Eye (tissue), 1 donor: ENCODE measurements at regions not wholly inside any gene's neighbourhood (a gene's known extent, or its start where the extent isn't known, plus 50 kb on each side); places are given as distances from the start of the nearest gene placed in this dataset.
A peak's percentile ranks its signal among the peaks of the same experiment; 100 is the strongest.
"Not testable (repeated sequence)": the region's sequence is repeated elsewhere in the genome, so short reads cannot be mapped to it uniquely, and the experiment has no call there.

Source experiments
- DNase-seq: peaks from one replicate; pipeline ENCODE4 v3.0.0-alpha.2; 2015

DNA sequence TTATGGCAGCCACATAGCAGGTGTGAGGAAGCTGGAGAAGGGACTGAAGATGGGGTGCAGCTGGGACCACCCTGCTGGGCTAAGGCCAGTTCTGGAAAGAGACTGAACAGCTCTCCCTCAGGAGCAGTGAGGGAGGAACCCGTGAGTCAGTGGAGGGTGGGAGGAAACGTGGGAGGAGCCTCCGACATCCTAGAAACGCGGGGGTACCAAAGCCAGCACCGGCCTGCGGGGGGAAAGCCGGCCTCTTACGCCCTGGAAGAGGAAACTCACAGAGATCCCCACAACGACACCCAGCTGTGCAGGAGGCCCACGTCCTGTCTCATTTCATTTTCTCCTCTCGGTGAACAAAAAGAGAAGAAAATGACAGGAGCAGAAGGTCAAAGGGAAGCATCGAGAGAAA lies 185.8 kb upstream of the IRX4 start:
- DNase-seq = peak; percentile 60

DNA sequence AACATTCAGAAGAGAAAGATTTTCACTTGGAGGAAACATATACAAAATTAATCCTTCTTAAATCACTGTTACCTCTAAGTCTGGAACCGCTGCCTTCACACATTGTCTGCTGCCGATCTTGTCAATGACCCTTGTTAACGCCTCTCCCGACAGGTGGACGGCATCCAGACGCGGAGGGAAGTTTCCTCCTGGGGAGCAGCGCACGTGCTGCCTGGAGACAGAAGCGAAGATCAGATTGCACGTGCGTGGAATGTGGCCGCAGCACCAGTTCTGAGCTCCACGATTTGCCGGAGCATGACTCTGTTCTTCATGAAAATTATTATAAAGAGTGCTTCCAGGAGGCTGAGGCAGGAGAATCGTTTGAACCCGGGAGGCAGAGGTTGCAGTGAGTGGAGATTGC lies 183.6 kb upstream of the IRX4 start:
- peak; percentile 24 for DNase-seq

DNA sequence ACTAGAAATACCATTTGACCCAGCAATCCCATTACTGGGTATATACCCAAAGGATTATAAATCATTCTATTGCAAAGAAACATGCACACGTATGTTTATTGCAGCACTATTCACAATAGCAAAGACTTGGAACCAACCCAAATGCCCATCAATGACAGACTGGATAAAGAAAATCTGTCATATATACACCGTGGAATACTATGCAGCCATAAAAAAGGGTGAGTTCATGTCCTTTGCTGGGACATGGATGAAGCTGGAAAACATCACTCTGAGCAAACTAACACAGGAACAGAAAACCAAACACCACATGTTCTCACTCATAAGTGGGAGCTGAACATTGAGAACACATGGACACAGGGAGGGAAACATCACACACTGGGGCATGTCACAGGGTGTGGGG lies 180.7 kb upstream of the IRX4 start:
- not testable (repeated sequence) for DNase-seq

DNA sequence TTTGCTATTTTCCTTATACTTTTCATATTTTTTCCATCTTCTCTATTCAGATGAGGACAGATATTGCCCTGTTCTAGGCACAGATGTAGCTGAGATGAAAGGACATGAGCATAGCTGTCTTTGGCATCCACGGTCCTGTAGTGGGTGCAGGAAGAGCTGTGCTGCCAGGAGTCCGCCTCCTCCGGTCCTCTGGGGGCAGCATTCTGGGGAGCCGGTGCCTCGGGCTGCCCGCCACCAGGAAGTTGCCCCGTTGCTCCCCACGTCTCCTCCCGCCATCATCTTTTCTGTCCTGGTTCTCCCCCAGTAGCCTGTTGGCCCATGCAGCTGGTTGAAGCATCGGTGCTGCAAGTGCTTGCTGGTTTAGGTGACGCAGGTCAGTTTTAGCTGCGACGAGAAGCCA lies 170.0 kb upstream of the IRX4 start:
- no peak for DNase-seq

DNA sequence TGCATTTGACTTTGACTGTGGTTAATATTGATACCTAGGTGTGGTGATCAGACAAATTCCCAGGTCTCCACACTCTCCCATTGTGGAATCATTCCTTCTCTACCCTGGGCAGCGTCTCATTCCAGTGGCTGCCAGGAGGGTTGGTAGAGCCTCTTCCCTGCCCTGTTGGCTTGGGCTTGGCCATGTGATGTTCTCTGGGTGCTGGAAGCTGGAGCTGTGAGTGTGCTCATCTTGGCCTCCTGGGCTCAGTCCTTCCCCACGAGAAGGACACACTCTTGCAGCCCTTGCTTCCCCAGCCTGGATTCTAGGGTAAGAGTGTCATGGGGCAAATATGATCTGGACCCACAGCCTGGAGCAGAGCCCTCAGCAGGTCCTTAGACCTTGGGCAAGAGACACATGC lies 167.2 kb upstream of the IRX4 start:
- DNase-seq = no peak

DNA sequence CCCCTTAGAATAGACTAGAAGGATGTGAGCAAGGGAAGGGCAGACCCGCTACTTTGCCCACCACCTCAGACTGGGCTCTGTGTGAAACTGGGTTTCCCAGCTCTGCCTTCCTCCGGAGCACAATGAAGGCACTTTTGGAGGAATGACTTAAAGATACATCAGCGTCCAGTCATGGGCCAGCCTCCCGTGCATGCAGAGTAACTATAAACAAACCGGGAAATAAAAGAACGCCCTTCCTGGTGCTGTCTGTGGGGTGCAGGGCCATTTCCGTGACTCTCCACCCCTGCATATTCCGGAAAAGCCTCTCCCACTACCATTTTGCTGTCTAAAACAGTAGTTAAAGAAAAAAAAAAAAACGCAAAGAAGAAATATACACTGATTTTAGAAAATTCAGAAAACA lies 165.9 kb upstream of the IRX4 start:
- no peak for DNase-seq

DNA sequence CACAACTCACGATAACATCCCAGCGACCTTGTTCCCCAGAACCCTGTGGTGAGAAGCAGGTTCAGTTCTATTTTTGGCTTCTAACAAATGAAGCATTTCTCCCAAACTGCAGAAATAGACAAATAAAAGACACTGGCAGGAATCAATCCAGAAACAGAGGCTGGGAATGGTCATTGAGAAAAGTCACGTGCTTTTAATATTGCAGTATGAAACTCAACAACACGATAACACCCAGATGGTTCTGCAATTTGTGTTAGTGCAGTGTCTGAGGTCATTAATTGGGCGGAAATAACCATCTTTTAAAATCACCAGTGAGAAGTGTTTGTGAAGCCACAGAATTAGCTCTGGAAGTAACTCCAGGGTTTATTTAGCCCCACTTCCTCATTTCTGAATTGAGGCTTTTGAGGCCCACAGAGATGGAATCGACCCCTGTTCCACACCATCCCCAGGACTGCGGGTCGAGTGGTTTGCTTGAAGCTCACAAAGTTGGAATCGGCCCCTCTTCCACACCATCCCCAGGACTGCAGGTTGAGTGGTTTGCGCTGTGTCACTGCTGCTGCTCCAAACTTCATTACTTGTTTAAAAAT lies 164.7 kb upstream of the IRX4 start:
- no peak for DNase-seq

DNA sequence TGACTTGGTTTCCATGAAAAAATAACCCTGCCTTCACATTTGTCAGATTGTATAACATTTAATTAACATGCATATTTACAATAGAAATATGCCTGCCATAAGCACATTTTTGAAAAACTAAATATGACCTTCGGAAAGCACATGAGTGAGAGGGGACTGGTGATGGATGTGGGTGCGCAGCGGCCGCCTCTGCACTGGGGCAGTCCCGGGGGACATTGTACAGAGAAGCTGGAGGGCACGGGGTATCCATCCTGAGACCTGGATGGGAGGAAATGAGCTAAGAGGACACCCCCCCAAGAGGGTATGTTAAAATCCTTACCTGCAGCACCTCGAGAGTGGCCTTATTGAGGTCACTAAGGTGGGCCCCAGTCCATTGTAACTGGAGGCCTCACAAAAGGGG lies 161.3 kb upstream of the IRX4 start:
- DNase-seq = no peak

DNA sequence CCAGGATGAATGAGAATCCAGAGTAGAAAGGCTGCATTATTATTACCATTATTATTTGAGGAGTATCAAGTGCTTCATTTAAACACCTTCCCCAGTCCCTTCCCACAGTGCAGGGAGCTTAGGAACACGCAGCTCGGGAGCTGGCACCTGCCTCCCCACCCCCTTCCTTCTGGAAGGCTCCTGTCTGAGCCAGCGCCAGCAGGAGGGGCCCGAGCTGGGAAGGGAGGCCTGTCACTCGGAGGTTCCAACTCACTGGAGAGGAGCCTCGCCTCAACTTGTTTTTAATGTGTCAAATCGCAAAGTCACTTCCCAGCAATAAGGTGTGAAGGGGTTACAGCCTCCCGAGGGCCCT lies 156.4 kb upstream of the IRX4 start:
- DNase-seq = peak; percentile 28

DNA sequence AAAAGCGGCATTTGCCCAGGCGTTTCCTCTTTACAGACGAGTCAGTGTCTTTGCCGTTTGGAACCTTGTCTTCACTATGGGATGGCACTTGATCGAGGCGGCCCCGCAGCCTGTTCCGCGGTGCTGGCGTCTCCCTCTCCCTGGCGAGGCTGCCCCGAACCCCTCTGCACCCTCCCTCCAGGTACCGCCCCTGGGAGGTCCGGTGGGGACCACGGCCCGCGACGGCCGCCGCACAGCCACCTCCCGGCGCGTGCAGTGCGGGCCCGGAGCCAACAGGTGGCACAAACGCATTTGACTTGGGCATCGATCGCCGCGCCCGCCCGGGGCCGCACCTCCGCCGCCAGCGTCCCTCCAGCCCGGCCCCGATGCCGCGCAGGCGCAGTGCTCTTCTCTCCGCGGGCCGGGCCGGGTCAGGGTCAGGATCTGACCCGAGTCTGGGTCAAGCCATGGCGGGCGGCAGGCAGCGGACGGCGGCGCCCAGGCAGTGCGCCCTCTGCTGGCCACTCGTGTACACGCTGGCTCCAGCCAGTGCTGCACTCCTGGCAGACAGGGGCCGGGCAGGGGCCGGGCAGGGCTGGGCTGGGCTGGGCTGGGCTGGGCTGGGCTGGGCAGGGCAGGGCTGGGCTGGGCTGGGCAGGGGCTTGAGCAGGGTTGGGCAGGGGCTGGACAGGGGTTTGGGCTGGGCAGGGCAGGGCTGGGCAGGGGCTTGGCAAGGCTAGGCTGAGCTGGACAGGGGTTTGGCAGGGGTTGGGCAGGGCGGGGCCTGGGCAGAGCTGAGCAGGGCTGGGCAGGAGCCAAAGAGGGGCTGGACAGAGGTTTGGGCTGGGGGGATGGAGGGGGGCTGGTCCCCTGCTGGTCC lies 155.8 kb upstream of the IRX4 start:
- peak; percentile 88 for DNase-seq

DNA sequence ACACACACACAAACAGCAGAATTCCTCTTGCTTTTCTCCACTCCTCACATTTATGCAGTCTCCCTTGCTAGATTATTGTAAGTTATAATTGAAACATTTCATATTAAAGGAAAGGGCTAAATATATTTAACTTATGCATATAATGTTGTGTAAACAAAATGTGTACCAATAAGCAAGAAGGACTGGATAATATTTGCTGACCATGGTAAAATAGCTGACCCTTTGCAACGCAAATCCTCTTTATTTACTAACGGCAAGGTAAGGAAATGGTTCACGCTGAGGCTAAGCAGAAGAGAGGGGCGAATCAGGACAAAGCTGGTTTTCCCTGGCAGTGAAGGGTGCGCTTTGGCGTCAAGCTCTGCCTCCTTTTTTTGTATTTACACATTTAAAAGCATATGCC lies 154.2 kb upstream of the IRX4 start:
- no peak for DNase-seq

DNA sequence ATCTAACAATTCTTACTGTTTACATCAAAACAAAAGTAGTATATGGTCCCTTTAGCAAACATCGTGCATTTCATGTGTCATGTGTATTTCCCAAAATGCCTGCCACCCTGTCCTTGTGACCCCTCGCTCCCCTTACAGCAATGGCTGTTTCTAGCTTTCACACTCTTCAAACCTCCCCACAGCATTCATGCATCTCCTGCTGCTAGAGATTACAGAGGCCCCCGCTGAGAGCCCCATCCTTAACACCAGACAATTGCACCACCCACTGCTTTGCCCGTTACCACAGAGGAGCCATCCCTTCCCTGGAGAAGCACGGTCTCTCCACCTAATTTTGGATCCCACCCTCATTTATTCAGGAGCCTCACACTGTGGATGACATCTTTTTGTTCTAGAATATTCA lies 149.7 kb upstream of the IRX4 start:
- DNase-seq = no peak

DNA sequence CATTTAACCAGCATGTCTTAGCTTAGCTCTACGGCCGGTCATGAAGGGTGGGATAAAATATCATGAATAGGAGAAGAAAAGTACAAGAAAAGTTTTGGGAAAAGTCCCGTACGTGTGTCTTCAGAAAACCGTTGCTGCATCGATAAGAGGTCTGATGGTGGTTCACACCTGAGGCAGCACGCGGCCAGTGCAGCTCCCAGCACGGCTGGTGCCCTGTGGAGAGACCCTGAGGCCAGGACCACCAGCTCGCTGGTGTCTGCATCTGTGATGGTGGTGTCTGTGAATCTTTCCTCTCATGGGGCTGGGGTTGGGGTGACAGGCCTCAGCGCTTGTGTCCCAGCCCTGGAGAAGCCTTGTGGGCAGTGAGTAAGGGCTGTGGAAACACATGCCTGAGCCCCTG lies 148.9 kb upstream of the IRX4 start:
- DNase-seq = no peak

DNA sequence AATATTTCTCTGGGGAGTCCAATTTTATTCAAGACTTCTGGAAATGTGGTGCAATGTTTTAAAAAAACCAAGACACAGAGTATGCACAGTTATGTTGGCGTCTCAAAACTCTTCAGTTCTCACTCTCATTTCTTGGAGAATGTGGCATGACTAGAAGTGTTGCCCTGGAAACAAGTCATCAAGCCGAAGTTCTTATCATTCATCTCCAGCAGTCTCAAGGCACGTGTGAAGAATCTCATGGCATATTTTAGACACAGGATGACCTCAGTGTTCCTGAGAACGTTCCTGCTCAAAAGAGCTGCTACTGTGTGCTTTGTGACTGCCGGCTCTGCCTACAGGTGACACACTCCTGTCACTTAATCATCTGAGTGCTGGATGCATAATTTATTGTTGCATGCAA lies 147.4 kb upstream of the IRX4 start:
- no peak for DNase-seq

DNA sequence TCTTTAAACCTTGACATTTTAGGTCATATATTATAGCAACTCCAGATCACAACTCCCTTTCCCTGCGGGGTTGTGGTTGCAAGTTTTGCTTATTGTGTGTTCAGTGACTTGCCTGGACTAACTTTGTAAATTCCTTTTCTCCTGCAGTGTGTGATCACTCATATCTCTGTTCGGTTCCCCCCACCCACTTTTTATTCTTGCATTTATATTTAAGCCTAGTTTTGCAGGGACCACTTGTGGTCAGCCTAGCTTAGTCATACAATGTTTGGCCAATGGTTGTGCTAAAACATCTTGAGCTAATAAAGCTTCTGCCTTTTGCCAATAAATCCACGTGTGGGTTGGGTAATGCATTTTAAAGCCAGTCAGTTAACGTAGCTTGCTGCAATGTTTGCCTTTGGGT lies 146.5 kb upstream of the IRX4 start:
- peak; percentile 26 for DNase-seq

DNA sequence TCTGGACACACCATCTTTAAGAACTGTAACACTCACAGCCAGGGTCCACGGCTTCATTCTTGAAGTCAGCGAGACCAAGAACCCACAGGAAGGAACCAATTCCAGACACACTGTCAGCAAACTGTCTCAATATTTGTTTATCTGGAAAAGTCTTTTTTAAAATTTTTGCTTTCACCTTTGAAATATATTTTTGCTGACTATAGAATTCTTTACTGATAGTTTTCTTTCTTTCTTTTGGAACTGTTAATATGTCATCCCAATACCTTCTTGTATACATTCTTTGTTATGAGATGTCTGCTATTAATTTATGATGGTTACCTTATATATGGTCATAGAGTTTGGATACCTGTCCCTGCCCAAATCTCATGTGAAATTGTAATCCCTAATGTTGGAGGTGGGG lies 145.1 kb upstream of the IRX4 start:
- no peak for DNase-seq

DNA sequence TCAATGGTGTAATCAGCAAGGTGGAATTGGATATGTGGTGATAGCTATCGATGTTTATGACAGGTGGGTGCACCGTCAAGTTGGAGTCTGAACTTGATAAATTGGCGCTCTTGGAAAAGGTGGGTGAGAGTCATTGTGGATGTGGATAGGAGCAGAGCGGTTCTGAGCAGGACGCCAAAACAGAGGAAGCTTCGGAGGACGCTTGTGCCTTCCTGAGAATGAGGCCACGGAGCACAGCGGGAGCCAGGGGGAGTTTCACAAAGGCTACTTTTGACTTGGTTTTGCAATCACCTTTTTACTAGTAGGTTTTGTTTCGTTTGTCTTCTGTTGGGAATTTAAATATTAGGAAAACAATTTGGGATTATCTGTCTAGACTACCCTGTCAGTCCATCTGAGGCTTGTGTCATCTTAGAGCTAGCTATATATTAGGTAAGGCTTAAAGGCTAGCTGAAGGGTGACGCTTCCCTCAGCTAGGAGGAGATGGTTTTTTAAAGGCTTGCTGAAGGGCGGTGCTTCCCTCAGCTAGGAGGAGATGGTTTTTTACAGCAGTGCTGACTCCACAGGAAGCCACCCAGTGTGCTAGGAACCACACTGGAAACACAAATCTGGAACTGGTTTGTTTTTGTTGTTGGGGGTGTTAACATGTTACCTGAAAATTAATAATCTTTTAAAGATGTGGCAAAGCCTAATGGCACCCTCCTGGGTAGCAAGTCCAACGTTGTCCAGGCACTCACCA lies 142.4 kb upstream of the IRX4 start:
- no peak for DNase-seq

DNA sequence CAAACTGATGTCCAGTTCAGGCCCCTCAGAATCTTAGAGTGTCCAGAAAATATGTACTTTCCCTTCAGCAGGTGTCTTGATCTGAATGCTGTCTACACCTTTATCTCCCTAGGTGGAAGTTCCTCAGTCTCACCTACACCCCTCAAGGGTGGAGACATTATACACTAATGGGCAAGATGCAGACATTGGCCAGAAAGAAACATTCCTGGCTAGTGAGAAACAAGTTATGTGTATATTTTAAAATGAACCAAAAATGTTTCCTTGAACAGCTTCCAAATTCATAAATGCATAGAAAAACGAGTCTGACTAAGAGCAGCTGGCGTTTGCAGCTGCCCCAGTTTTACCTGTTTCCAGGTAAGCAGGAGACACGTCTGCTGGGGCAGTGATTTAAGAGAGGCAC lies 140.5 kb upstream of the IRX4 start:
- no peak for DNase-seq

DNA sequence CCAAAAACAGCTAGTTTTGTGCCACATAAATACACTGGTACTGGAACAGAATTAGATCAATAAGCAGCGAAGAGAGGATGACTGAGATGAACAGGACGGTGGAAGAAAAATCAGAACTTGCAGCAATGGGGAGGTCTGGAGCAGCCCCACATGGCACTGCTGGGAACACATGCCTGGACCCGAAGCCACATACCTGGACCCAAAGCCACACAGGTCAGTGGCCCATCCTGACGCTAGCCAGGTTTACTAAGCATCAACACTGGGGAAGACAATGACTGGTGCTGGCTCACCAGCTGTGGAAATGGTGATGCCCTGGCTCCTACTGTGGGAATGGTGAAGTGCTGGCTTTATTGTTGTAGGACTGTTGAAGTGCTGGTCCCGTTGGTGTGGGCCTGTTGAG lies 139.7 kb upstream of the IRX4 start:
- DNase-seq = no peak

DNA sequence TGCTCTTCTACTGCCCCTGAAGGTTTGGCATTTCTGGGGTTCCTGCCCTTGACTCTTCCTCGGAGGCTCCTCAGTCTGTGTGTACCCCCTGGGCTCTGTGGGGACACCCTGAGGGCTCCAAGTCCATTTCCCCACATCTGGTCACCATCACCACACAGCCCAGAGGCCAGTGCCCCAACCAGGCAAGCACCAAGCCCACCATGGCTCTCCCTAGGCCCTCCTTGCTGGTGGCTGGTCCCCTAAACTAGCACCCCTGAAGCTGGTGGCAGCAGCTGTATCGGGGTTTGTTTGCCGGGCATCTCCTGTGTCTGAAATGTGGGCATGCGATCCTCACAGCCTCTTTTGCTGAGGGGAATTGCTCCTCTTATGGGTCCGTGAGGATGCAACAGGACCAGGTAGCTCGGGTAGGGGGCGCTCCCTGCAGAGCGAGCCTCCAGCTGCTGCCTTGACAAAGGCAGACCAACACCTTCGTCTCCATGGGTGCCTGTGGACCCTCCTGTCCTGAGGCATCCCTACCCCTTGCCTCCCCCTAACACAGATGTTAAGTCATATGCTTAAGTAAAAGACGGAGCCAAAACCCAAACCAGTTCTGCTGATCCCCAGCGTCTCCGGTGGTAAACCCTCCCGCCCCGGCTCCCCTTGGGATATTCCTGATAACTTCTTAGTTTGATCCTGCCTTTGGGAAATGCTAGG lies 138.9 kb upstream of the IRX4 start:
- no peak for DNase-seq

DNA sequence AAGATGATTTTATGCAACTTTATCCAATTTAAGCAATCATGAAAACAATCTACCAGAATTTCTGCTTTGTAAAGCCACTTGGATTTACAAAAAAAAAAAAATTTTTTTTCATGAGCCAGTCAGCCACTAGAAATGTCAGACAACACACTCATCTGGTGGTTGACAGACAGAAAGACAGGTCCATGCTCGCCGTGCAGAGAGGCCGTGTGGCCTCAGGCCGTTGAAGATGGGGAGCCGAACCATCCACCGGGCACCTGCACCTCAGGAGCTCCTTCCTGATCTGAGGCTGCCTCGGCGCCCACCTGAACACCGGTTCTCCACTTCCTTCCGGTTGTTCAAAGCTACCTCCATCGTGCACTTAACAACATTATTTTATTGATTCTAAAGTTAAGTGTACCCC lies 138.0 kb upstream of the IRX4 start:
- DNase-seq = no peak

DNA sequence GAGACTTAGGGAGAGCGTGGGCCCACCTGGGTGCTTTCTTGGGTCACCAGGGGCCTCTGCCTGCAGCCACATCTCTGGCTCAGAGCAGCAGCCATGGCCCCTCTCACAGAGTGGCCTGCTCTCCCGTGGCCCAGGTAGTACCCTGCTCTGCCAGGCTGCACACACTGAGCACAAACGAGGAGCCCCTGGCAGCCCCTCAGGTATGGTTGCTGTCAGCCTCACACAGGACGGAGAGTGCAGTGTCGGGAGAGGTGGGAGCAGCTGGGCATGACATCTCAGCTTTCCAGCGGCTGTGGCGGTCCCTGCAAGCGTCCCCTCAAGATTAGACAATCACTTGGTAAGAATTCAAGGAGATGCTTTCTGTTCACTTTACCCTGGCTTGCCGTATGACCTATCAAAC lies 137.0 kb upstream of the IRX4 start:
- DNase-seq = no peak

DNA sequence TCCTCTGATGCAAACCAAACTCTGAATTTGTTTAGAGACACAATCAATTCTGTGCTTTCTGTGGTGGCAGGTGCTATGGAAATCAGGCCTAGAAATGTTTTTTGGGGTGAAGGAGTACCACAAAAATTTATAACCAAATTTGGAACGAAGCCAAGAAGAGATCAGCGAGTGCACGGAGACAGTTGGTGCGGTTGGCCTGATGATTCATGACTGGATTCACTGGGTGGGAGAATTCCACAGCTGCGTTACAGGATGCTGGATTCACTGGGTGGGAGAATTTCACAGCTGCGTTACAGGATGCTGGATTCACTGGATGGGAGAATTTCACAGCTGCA lies 135.6 kb upstream of the IRX4 start:
- DNase-seq = no peak
